ENCODE measurements at regions not wholly inside any gene's neighbourhood (a gene's known extent, or its start where the extent isn't known, plus 50 kb on each side); places are given as distances from the start of the nearest gene placed in this dataset.
A peak's percentile ranks its signal among the peaks of the same experiment; 100 is the strongest.

DNA sequence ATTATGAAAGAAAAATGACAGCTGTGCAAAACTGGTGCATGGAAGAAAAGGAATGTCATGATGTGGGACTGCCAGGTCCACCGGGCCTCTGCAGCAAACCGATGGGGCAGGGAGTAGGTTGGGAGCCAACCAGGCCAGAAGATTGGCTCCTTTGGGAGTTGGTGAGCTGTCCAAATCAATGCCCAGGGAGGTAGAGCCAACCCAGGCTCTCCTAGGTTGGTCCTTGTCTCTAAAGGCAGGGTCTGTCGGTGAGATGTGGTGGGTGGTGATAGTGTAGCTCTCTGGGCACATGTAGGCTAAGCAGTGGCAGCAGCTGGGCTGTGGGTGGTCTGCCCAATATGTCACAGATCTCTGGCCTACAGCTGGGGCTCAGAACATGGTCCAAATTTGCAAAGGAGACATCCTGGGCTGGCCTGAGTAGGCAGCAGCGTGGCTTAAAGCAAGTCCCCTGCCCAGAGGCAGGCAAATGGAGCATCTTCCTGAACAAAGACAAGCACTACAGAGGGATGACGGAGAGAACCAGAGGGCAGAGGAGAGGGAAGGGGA, 61.2 kb upstream of the PRDX6 start:
- Histone ChIP-seq H3K27me3 (ENCODE audit: control insufficient read depth in 1 of 2, insufficient read depth in 2 of 2, low read length in 2 of 2) (no peaks in the 10 kb centered on the region), H3K27ac (ENCODE audit: low read depth, low read length) (no peak overlapping the region)

DNA sequence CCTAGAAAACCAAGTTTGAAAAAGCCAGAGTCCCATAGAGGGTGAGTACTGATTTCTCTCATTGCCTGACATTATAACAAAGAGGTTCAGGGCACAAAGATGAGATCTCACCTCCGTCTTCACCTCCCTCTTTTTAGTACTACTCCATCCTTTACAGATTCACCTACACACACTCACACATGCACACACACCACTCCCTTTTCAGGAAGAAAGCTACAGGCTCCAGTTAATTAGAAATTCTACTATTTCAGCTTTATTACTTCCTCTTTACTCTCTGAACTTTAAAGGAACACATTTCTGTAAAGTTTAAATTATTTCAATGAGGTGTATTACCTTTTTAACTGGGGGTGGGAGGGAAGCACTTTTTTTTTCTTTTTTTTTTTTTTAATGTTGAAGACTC, 59.6 kb upstream of the PRDX6 start:
- H3K27ac ChIP-seq (ENCODE audit: low read depth, low read length): no peak overlapping the region
- no peak overlapping the region for H3K9ac ChIP-seq (ENCODE audit: low read depth in 1 of 2, low read length in 2 of 2)
- H3K9me3 ChIP-seq (ENCODE audit: control insufficient read depth in 1 of 2, low read length in 2 of 2): no peaks in the 10 kb centered on the region
- H3K36me3 ChIP-seq (ENCODE audit: control insufficient read depth in 1 of 2, insufficient read depth in 2 of 2, low read length in 2 of 2): peaks cover 0 to 3% of the 10 kb centered on the region in 2 donors
- H3K4me3 ChIP-seq (ENCODE audit: low read depth in 1 of 2, low read length in 2 of 2): no peak overlapping the region
- peaks cover 17 to 22% of the 10 kb centered on the region in 2 donors for H3K4me1 ChIP-seq (ENCODE audit: control insufficient read depth in 1 of 2, insufficient read depth in 2 of 2, low read length in 2 of 2)
- no peaks in the 10 kb centered on the region for H3K27me3 ChIP-seq (ENCODE audit: control insufficient read depth in 1 of 2, insufficient read depth in 2 of 2, low read length in 2 of 2)

More for the DNA sequence above, 61.2 kb upstream of the PRDX6 start:
- H3K4me3 ChIP-seq (ENCODE audit: low read depth in 1 of 2, low read length in 2 of 2): no peak overlapping the region
- peaks cover 17 to 22% of the 10 kb centered on the region in 2 donors for H3K4me1 ChIP-seq (ENCODE audit: control insufficient read depth in 1 of 2, insufficient read depth in 2 of 2, low read length in 2 of 2)
- H3K9me3 ChIP-seq (ENCODE audit: control insufficient read depth in 1 of 2, low read length in 2 of 2): no peaks in the 10 kb centered on the region
- H3K9ac ChIP-seq (ENCODE audit: low read depth in 1 of 2, low read length in 2 of 2): no peak overlapping the region
- H3K36me3 ChIP-seq (ENCODE audit: control insufficient read depth in 1 of 2, insufficient read depth in 2 of 2, low read length in 2 of 2): peaks cover 0 to 3% of the 10 kb centered on the region in 2 donors

DNA sequence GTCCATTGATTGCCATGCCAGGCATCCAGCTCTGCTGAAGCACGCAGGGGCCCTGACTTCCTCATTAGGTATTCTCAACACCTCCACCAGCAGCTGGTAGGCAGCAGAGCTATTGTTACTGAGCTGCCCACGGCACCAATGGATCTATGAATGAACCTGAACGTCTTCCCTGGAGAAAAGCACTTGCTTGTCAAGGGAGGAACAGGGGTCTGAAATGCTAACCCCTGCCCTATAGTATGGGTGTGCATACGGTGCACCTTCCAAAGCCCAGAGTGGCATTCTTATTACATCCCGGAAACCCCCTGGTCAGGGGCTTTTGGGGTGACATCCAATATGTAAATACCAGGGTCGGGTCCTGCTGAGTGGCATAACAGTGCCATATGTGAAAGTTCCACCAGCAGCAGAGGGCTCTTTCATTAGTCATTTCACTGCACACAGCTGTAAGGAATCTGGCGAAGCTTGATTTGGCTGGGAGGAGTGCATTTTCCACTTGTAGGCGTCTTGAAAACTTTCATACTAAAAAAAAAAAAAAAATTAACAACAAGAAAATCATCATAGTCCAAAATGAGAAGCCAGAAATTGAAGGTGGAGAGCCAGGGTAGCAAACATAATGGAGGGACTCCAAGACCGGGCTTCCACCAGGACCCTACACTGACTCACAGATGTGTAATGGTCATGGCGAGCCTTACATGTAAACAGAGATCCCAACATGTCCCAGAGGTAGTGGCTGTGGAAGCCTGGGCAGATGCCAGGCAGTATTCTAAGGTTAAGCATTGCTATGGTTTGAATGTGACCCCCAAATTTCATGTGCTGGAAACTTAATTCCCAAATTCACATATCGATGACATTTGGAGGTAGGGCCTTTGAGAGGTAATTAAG, 58.8 kb upstream of the PRDX6 start:
- no peak overlapping the region for H3K4me3 ChIP-seq (ENCODE audit: low read depth in 1 of 2, low read length in 2 of 2)
- H3K27me3 ChIP-seq (ENCODE audit: control insufficient read depth in 1 of 2, insufficient read depth in 2 of 2, low read length in 2 of 2): no peaks in the 10 kb centered on the region
- no peaks in the 10 kb centered on the region for H3K9me3 ChIP-seq (ENCODE audit: control insufficient read depth in 1 of 2, low read length in 2 of 2)
- peaks cover 0 to 3% of the 10 kb centered on the region in 2 donors for H3K36me3 ChIP-seq (ENCODE audit: control insufficient read depth in 1 of 2, insufficient read depth in 2 of 2, low read length in 2 of 2)
- peaks cover 17 to 22% of the 10 kb centered on the region in 2 donors for H3K4me1 ChIP-seq (ENCODE audit: control insufficient read depth in 1 of 2, insufficient read depth in 2 of 2, low read length in 2 of 2)
- no peak overlapping the region for H3K9ac ChIP-seq (ENCODE audit: low read depth in 1 of 2, low read length in 2 of 2)
- no peak overlapping the region for H3K27ac ChIP-seq (ENCODE audit: low read depth, low read length)

DNA sequence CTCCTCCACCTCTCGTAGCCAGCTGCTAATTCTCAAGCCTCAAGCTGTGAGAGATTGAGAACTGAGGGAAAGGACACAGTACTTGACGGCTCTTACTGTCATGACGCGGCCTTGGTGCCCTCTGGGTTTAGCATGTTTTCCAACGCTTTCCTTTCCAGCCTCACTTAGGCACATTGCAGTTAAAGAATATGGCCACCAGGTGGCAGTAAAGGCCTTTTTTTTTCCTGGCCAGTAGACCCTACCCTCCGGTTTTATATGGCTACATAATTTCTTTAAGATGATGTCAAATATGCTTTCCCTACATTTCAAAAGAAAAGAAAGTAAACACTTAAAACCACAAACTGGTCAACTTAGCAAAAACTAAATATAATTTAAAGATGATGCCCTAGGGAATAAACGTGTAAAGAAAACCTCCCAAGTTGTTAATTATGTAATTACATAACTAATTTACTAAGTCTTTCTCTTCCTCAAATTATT, 56.8 kb upstream of the PRDX6 start:
- Histone ChIP-seq H3K4me3 (ENCODE audit: low read depth in 1 of 2, low read length in 2 of 2) (peak overlapping the region in 1 of 2 donors; percentile 50), H3K27me3 (ENCODE audit: control insufficient read depth in 1 of 2, insufficient read depth in 2 of 2, low read length in 2 of 2) (no peaks in the 10 kb centered on the region), H3K9ac (ENCODE audit: low read depth in 1 of 2, low read length in 2 of 2) (peak overlapping the region in 1 of 2 donors; percentile 7), H3K4me1 (ENCODE audit: control insufficient read depth in 1 of 2, insufficient read depth in 2 of 2, low read length in 2 of 2) (peaks cover 4 to 5% of the 10 kb centered on the region in 2 donors), H3K9me3 (ENCODE audit: control insufficient read depth in 1 of 2, low read length in 2 of 2) (no peaks in the 10 kb centered on the region), H3K36me3 (ENCODE audit: control insufficient read depth in 1 of 2, insufficient read depth in 2 of 2, low read length in 2 of 2) (peaks cover 0 to 3% of the 10 kb centered on the region in 2 donors), H3K27ac (ENCODE audit: low read depth, low read length) (no peak overlapping the region)

DNA sequence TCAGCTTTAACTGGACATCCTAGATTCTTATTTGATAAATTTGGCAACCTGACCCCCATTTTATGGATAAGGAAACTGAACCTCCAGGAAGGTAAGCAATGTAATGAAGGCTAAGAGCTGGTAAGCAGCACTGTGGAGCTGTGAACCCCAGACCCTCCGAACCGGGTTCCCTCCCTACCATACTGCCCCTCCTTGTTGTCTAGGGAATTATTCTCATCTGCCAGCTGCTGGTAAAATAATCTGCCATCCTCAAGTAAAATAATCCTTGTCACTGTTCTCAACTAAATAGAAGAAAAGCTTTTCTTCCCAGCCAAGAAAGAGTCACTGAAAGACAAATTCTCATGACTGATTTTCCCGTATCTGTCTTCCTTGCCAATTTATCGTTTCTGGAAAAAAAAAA, 55.8 kb upstream of the PRDX6 start:
- peaks cover 3 to 4% of the 10 kb centered on the region in 2 donors for H3K4me1 ChIP-seq (ENCODE audit: control insufficient read depth in 1 of 2, insufficient read depth in 2 of 2, low read length in 2 of 2)
- H3K27me3 ChIP-seq (ENCODE audit: control insufficient read depth in 1 of 2, insufficient read depth in 2 of 2, low read length in 2 of 2): no peaks in the 10 kb centered on the region
- peaks cover 0 to 3% of the 10 kb centered on the region in 2 donors for H3K36me3 ChIP-seq (ENCODE audit: control insufficient read depth in 1 of 2, insufficient read depth in 2 of 2, low read length in 2 of 2)
- no peaks in the 10 kb centered on the region for H3K9me3 ChIP-seq (ENCODE audit: control insufficient read depth in 1 of 2, low read length in 2 of 2)
- no peak overlapping the region for H3K27ac ChIP-seq (ENCODE audit: low read depth, low read length)
- no peak overlapping the region for H3K4me3 ChIP-seq (ENCODE audit: low read depth in 1 of 2, low read length in 2 of 2)
- no peak overlapping the region for H3K9ac ChIP-seq (ENCODE audit: low read depth in 1 of 2, low read length in 2 of 2)

DNA sequence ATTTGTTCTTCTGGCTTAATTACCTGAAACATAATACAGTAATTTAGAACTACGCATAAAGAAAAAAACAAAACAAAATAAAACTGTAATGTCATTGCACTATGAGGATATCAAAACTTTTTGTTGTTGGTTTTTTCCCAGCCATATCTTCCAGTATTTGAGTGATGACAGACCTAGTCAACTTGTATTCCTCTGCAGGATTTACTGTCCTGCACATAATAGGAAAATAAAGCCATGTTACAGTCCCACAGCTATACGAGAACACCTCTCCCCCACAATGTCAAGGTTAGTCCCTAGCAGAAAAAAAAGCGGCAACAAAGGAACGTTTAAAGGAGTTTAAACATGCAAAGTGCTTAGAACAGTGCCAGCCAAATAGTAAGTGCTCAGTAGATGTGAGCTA, 55.3 kb upstream of the PRDX6 start:
- Histone ChIP-seq H3K27me3 (ENCODE audit: control insufficient read depth in 1 of 2, insufficient read depth in 2 of 2, low read length in 2 of 2) (no peaks in the 10 kb centered on the region), H3K9ac (ENCODE audit: low read depth in 1 of 2, low read length in 2 of 2) (no peak overlapping the region), H3K4me1 (ENCODE audit: control insufficient read depth in 1 of 2, insufficient read depth in 2 of 2, low read length in 2 of 2) (peaks cover 3 to 4% of the 10 kb centered on the region in 2 donors), H3K27ac (ENCODE audit: low read depth, low read length) (no peak overlapping the region), H3K4me3 (ENCODE audit: low read depth in 1 of 2, low read length in 2 of 2) (no peak overlapping the region), H3K36me3 (ENCODE audit: control insufficient read depth in 1 of 2, insufficient read depth in 2 of 2, low read length in 2 of 2) (peaks cover 0 to 3% of the 10 kb centered on the region in 2 donors), H3K9me3 (ENCODE audit: control insufficient read depth in 1 of 2, low read length in 2 of 2) (no peaks in the 10 kb centered on the region)

DNA sequence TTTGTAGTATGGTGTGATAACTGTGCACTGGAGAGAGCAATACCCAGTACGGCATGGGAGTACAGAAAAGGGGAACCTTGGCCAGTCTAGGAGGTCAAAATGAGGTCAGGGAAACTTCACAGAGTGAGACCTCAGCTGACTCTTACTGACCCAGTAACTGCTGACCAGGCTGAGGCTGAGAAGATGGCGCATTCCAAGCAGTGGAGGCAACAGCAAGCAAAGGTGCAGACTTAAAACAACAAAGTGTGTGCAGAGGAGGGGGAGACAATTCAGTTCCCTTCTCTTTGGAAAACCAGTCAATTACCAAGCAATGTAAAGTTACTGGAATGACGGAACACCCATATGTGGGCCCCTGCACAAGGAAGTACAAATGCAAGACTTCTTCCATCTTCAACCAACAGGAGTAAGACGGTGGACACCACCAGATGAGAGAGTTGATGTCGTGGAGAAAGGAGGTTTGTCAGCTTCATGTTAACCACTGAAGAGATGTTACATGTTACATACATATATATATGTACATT, 54.6 kb upstream of the PRDX6 start:
- no peak overlapping the region for H3K9ac ChIP-seq (ENCODE audit: low read depth in 1 of 2, low read length in 2 of 2)
- no peak overlapping the region for H3K4me3 ChIP-seq (ENCODE audit: low read depth in 1 of 2, low read length in 2 of 2)
- H3K36me3 ChIP-seq (ENCODE audit: control insufficient read depth in 1 of 2, insufficient read depth in 2 of 2, low read length in 2 of 2): peaks cover 0 to 3% of the 10 kb centered on the region in 2 donors
- no peaks in the 10 kb centered on the region for H3K27me3 ChIP-seq (ENCODE audit: control insufficient read depth in 1 of 2, insufficient read depth in 2 of 2, low read length in 2 of 2)
- peaks cover 3 to 4% of the 10 kb centered on the region in 2 donors for H3K4me1 ChIP-seq (ENCODE audit: control insufficient read depth in 1 of 2, insufficient read depth in 2 of 2, low read length in 2 of 2)
- H3K27ac ChIP-seq (ENCODE audit: low read depth, low read length): no peak overlapping the region
- H3K9me3 ChIP-seq (ENCODE audit: control insufficient read depth in 1 of 2, low read length in 2 of 2): no peaks in the 10 kb centered on the region

DNA sequence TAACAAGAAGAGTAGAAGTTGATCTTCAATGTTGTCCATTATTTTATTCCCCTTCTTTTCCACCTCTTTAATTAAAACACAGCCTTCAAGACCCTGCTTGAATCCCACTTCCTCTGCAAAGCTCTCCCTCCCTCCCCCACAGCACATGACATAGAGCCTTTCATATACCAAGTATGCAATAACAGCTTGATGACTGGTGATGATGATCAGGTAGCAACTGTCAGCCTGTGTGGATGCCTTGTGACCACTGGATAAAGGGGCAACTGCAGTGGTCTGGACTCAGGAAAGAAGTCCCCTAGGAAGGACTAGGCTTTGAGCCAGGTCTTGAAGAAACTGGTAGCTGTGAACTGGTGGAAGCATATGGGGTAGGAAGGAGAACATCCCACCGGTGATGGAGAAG, 53.8 kb upstream of the PRDX6 start:
- H3K9me3 ChIP-seq (ENCODE audit: control insufficient read depth in 1 of 2, low read length in 2 of 2): no peaks in the 10 kb centered on the region
- peaks cover 3 to 4% of the 10 kb centered on the region in 2 donors for H3K4me1 ChIP-seq (ENCODE audit: control insufficient read depth in 1 of 2, insufficient read depth in 2 of 2, low read length in 2 of 2)
- H3K9ac ChIP-seq (ENCODE audit: low read depth in 1 of 2, low read length in 2 of 2): no peak overlapping the region
- H3K36me3 ChIP-seq (ENCODE audit: control insufficient read depth in 1 of 2, insufficient read depth in 2 of 2, low read length in 2 of 2): no peaks in the 10 kb centered on the region
- no peaks in the 10 kb centered on the region for H3K27me3 ChIP-seq (ENCODE audit: control insufficient read depth in 1 of 2, insufficient read depth in 2 of 2, low read length in 2 of 2)
- no peak overlapping the region for H3K4me3 ChIP-seq (ENCODE audit: low read depth in 1 of 2, low read length in 2 of 2)
- no peak overlapping the region for H3K27ac ChIP-seq (ENCODE audit: low read depth, low read length)

DNA sequence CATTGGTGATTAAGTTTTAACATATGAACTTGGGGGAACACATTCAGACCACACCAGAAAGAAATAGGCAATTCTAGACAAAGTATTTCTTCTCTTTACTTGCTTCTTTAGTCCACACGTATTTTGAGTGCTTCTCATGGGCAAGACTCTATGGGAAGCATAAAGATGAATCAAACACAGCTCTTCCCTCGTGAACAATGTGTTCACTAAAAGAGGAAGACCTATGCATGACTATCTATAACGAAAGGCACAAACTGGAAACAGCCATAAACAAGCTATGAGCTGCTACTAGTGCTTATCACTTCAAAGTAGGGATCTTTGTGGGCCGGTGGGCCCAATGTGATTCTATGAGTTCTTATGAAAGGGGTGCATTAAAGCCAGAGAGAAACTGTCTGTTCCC, 53.0 kb upstream of the PRDX6 start:
- no peaks in the 10 kb centered on the region for H3K27me3 ChIP-seq (ENCODE audit: control insufficient read depth in 1 of 2, insufficient read depth in 2 of 2, low read length in 2 of 2)
- peaks cover 4% of the 10 kb centered on the region in 2 donors for H3K4me1 ChIP-seq (ENCODE audit: control insufficient read depth in 1 of 2, insufficient read depth in 2 of 2, low read length in 2 of 2)
- H3K4me3 ChIP-seq (ENCODE audit: low read depth in 1 of 2, low read length in 2 of 2): no peak overlapping the region
- no peaks in the 10 kb centered on the region for H3K9me3 ChIP-seq (ENCODE audit: control insufficient read depth in 1 of 2, low read length in 2 of 2)
- H3K9ac ChIP-seq (ENCODE audit: low read depth in 1 of 2, low read length in 2 of 2): no peak overlapping the region
- no peak overlapping the region for H3K27ac ChIP-seq (ENCODE audit: low read depth, low read length)
- H3K36me3 ChIP-seq (ENCODE audit: control insufficient read depth in 1 of 2, insufficient read depth in 2 of 2, low read length in 2 of 2): no peaks in the 10 kb centered on the region

DNA sequence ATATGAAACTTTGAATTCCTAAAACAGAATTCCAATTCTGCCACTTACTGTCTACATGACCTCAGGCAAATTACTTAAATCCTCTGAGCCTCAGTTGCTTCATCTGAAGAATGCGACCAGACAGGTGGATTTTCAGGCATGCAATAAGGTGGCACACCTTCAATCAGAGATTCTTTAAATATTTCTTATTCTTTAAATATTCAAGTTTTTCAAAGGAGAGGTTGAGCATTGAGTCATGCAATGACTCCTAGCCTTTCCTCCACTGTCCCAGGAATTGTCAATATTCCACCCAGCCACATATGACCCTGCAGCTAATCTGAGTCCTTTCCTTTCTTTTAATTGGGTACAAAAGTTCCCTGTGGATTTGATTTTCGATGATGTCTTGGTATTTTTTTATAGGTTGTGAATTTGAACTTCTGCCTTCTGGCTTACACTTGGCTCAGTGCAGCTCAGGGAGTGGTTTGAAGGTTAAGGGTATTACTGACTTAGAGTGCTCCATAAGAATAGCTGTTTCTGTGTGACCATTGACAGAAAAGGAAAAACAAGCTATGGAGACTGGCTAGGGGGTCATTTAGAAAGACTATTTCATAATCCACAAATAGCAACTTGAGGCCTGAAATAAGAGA, 52.2 kb upstream of the PRDX6 start:
- H3K36me3 ChIP-seq (ENCODE audit: control insufficient read depth in 1 of 2, insufficient read depth in 2 of 2, low read length in 2 of 2): no peaks in the 10 kb centered on the region
- peaks cover 11% of the 10 kb centered on the region in 2 donors for H3K4me1 ChIP-seq (ENCODE audit: control insufficient read depth in 1 of 2, insufficient read depth in 2 of 2, low read length in 2 of 2)
- no peaks in the 10 kb centered on the region for H3K9me3 ChIP-seq (ENCODE audit: control insufficient read depth in 1 of 2, low read length in 2 of 2)
- no peaks in the 10 kb centered on the region for H3K27me3 ChIP-seq (ENCODE audit: control insufficient read depth in 1 of 2, insufficient read depth in 2 of 2, low read length in 2 of 2)
- no peak overlapping the region for H3K9ac ChIP-seq (ENCODE audit: low read depth in 1 of 2, low read length in 2 of 2)
- H3K4me3 ChIP-seq (ENCODE audit: low read depth in 1 of 2, low read length in 2 of 2): no peak overlapping the region
- H3K27ac ChIP-seq (ENCODE audit: low read depth, low read length): no peak overlapping the region
